Stomach (tissue), 4 donors: ENCODE measurements at regions not wholly inside any gene's neighbourhood (a gene's known extent, or its start where the extent isn't known, plus 50 kb on each side); places are given as distances from the start of the nearest gene placed in this dataset.

ENCODE experiments used
- POLR2A ChIP-seq, 4 donors: fragments of 450-650 bp; IDR thresholded peaks; one replicate each; pipeline ENCODE4 v1.6.1; 2016; ENCODE audit warnings: antibody characterized with exemption in 4 of 4, control low read depth in 2 of 4, mild to moderate bottlenecking in 1 of 4, moderate library complexity in 1 of 4
- POLR2AphosphoS5 ChIP-seq, 3 donors: sonication (generic); formaldehyde crosslinking; IDR thresholded peaks; one replicate each; pipeline ENCODE4 v1.6.1; 2016; ENCODE audit warnings: antibody characterized with exemption in 3 of 3
- TF ChIP-seq, protein P1 (sequence below), 7 experiments: fragments of 450-650 bp in 4 of 7; fragments of 200-600 bp in 3 of 7; sonication (generic) in 3 of 7; IDR thresholded peaks; one replicate each; pipeline ENCODE4 v1.5.1; 2016 to 2019; ENCODE audit warnings: antibody characterized with exemption in 7 of 7, control low read depth in 2 of 7, mild to moderate bottlenecking in 1 of 7

DNA sequence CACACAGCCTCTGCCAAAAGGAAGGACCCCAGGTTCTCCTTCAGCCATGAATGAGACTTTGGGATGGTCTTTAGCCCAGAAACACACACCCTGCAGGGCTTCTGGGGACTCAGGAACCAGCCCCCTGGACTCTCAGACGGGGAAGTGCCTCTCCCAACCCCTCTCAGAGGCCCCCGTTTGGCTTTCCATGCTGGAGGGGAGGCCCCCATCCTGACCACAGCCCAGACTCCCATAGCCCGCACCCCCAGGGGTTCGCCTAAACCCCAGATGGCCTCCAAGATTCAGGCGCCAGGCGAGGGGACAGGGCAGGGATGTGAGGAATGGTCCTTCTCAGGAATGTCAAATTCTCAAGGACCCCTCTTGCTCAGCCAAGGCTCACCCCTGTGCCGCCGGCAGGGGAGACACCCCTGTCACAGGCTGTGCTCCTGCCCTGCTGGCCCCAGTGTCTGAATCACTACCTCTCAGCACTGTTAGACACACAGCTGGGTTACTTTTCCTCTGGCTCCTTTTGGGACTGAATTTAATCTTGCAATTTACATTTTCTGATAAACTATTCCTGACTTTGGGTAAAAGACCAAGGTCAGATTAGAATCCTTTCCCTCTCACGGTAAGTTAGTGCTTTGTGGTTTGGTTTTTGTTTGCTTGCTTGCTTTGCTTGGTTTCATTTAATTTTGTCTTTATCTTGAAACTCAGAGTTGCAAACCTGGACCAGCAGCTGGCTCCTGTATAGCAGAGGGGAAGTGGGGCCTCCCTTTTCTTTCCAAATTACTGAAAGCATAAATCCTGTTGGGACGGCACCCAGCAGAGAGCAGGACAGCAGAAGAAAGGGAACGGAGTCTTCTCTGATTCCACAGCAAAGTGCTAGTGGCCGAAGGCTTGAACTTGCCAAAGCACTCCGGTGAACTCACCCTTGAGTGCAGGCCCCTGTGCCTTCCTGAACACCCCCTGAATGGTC, 198.9 kb upstream of the RAB6C start:
- TF ChIP-seq, protein P1, sequence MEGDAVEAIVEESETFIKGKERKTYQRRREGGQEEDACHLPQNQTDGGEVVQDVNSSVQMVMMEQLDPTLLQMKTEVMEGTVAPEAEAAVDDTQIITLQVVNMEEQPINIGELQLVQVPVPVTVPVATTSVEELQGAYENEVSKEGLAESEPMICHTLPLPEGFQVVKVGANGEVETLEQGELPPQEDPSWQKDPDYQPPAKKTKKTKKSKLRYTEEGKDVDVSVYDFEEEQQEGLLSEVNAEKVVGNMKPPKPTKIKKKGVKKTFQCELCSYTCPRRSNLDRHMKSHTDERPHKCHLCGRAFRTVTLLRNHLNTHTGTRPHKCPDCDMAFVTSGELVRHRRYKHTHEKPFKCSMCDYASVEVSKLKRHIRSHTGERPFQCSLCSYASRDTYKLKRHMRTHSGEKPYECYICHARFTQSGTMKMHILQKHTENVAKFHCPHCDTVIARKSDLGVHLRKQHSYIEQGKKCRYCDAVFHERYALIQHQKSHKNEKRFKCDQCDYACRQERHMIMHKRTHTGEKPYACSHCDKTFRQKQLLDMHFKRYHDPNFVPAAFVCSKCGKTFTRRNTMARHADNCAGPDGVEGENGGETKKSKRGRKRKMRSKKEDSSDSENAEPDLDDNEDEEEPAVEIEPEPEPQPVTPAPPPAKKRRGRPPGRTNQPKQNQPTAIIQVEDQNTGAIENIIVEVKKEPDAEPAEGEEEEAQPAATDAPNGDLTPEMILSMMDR (IDR thresholded peaks at IDR 0.05) = no peak
- no peak for TF ChIP-seq POLR2A (IDR thresholded peaks at IDR 0.05)
- no peak for TF ChIP-seq POLR2AphosphoS5 (IDR thresholded peaks at IDR 0.05)
